ENCODE measurements at regions not wholly inside any gene's neighbourhood (a gene's known extent, or its start where the extent isn't known, plus 50 kb on each side); places are given as distances from the start of the nearest gene placed in this dataset.
A peak's percentile ranks its signal among the peaks of the same experiment; 100 is the strongest.

DNA sequence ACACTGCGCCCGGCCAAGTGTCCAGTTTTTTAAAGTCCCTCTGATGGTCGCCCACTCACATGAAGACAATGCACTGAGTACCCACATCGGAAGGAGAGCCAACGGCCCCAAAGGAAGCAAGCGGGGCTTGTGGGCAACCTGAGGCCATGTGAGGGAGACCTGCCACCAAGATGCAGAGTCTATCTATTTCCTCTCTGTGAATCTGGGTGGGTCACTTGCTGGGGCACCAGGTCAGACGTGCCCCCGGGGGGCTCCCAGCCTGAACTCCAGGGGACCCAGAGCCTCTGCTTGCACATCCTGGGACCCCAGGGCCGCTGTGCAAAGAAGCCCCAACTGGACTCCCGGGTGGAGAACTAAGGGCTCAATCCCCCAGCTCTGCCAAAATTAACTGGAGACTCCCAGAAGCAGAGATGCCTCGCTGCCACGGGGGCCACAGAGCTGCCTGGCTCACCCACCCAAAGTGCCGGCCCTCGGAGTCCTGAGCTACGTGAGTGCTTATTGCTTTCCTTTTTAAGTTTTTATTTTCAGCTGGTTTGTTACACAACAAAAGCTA, 106.4 kb downstream of the BRD1 start:
- H3K4me3 Mint-ChIP-seq = no peak overlapping the region
- H3K4me1 Mint-ChIP-seq = peaks cover 23% of the 10 kb centered on the region
- ATAC-seq (no peak), DNase-seq (no peak)
- no peak overlapping the region for H3K27ac Mint-ChIP-seq
- H3K9me3 Mint-ChIP-seq = no peaks in the 10 kb centered on the region
- peaks cover 6% of the 10 kb centered on the region for H3K27me3 Mint-ChIP-seq

- Mint-ChIP-seq H3K9me3 (no peaks in the 10 kb centered on the region), H3K27me3 (no peaks in the 10 kb centered on the region), H3K27ac (no peak overlapping the region), H3K4me1 (peaks cover 20% of the 10 kb centered on the region), H3K4me3 (no peak overlapping the region)
- DNase-seq (no peak), ATAC-seq (no peak)
These were observed 107.3 kb downstream of the BRD1 start for GRCh38 chr22:49720279-49720959.

DNA sequence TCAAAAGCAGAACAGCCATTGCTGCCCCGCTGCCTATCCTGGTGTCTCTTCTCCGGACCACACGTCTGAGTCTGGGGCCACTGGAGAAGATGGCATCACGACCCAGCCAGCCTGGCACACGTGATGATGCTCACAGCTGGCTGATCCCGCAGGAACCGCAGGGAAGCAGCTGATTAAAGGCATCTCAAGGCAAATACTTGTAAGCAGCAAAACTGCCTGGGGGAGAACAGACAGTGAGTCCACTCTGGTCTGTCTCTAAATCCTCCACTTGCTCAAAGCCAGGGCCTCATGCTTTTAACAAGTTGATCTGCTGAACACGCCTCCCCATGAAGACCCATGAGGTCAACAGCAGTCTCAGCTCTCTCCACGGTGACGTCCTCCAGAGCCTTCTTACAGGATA, 108.6 kb downstream of the BRD1 start:
- H3K27me3 Mint-ChIP-seq = no peaks in the 10 kb centered on the region
- DNase-seq = no peak
- no peak for ATAC-seq
- no peak overlapping the region for H3K27ac Mint-ChIP-seq
- H3K4me1 Mint-ChIP-seq = peaks cover 9% of the 10 kb centered on the region
- H3K9me3 Mint-ChIP-seq = no peaks in the 10 kb centered on the region
- H3K4me3 Mint-ChIP-seq = no peak overlapping the region

GRCh38 chr22:49718396-49718795, 109.3 kb downstream of the BRD1 start:
- H3K27me3 Mint-ChIP-seq = no peaks in the 10 kb centered on the region
- no peak overlapping the region for H3K4me3 Mint-ChIP-seq
- peaks cover 3% of the 10 kb centered on the region for H3K4me1 Mint-ChIP-seq
- DNase-seq (no peak), ATAC-seq (no peak)
- no peak overlapping the region for H3K27ac Mint-ChIP-seq
- H3K9me3 Mint-ChIP-seq = no peaks in the 10 kb centered on the region

GRCh38 chr22:49717322-49717919, 110.3 kb downstream of the BRD1 start:
- no peak for ATAC-seq
- DNase-seq = no peak
- H3K9me3 Mint-ChIP-seq = no peaks in the 10 kb centered on the region
- H3K4me1 Mint-ChIP-seq = no peaks in the 10 kb centered on the region
- no peak overlapping the region for H3K27ac Mint-ChIP-seq
- H3K4me3 Mint-ChIP-seq = no peak overlapping the region
- no peaks in the 10 kb centered on the region for H3K27me3 Mint-ChIP-seq

DNA sequence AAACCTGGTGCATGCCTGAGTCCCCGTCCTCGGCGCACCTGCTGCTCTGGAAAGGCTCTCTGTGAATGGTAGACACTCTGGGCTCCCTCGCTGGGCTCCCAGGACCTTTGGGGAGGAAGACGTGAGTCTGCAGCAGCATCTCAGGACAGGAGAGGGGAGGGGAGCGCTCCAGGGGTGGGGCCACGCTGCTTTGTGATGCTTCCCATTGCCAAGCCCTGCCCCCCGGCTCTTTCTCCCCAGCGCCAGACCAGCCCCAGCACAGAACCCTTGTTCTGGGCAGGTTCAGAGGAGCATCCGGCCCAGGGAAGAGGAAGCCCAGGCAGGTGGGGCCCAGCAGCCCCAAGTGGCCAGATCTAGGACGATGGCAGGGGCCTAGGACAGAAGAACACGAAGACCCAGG, 111.2 kb downstream of the BRD1 start:
- H3K27ac Mint-ChIP-seq = no peak overlapping the region
- H3K9me3 Mint-ChIP-seq = no peaks in the 10 kb centered on the region
- no peaks in the 10 kb centered on the region for H3K4me1 Mint-ChIP-seq
- peaks cover 5% of the 10 kb centered on the region for H3K27me3 Mint-ChIP-seq
- DNase-seq (no peak), ATAC-seq (no peak)
- H3K4me3 Mint-ChIP-seq = no peak overlapping the region

DNA sequence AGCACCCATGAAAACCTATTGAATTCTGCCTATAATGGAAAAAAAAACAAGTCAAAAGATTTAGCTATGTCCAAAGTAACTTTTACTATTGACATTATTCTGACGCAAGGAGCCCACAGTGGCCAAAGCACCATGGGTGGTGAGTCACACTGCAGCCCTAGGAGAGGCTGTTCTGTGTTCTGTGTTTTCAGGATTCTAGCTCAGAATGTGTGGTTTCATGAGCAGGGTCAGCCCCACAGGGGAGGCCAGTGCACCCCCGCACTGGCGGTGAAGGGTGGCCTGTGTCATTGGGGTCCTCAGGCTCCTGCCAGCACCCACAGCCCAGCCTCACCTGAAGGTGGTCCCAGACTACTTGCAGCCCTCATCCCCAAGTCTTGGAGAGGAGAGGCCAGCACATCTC, 112.2 kb downstream of the BRD1 start:
- no peaks in the 10 kb centered on the region for H3K4me1 Mint-ChIP-seq
- H3K27me3 Mint-ChIP-seq = peaks cover 15% of the 10 kb centered on the region
- ATAC-seq (no peak), DNase-seq (no peak)
- no peak overlapping the region for H3K27ac Mint-ChIP-seq
- peaks cover 0 to 7% of the 10 kb centered on the region in 2 donors for H3K9me3 Mint-ChIP-seq
- H3K4me3 Mint-ChIP-seq = no peak overlapping the region

- peaks cover 0 to 25% of the 10 kb centered on the region in 2 donors for H3K9me3 Mint-ChIP-seq
- ATAC-seq (no peak), DNase-seq (no peak)
- no peak overlapping the region for H3K4me3 Mint-ChIP-seq
- H3K27me3 Mint-ChIP-seq = peaks cover 30% of the 10 kb centered on the region
- no peak overlapping the region for H3K27ac Mint-ChIP-seq
- H3K4me1 Mint-ChIP-seq = no peaks in the 10 kb centered on the region
These were observed 114.7 kb downstream of the BRD1 start for GRCh38 chr22:49713003-49713402.

GRCh38 chr22:49712195-49712791, 115.4 kb downstream of the BRD1 start:
- no peak for DNase-seq
- Mint-ChIP-seq H3K4me3 (no peak overlapping the region), H3K9me3 (peaks cover 0 to 25% of the 10 kb centered on the region in 2 donors), H3K27me3 (peaks cover 30% of the 10 kb centered on the region), H3K27ac (no peak overlapping the region), H3K4me1 (no peaks in the 10 kb centered on the region)
- ATAC-seq = no peak

- H3K27ac Mint-ChIP-seq = no peak overlapping the region
- no peak for DNase-seq
- H3K27me3 Mint-ChIP-seq = peaks cover 35% of the 10 kb centered on the region
- H3K4me3 Mint-ChIP-seq = no peak overlapping the region
- H3K9me3 Mint-ChIP-seq = peaks cover 0 to 25% of the 10 kb centered on the region in 2 donors
- H3K4me1 Mint-ChIP-seq = peaks cover 3% of the 10 kb centered on the region
- ATAC-seq = no peak
These were observed 116.9 kb downstream of the BRD1 start for GRCh38 chr22:49710746-49711145.

DNA sequence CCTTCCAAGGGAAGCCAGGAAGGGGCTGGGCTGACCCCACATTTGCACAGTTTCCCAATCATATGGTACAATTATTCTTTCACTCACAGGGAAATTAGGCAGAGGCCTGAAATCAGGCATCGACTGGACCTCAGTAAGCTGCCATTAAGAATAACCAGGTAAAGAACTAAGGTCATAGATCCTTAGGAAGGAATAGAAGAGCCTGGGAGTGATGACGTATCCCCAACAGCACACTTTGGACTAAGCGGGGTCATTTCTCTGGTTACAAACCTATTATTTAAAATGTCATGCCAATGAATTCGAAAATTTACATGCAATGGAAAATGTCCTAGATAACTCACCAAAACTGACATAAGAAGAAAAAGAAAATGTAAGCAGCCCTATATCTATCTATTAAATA, 118.2 kb downstream of the BRD1 start:
- Mint-ChIP-seq H3K9me3 (peaks cover 0 to 25% of the 10 kb centered on the region in 2 donors), H3K4me1 (peaks cover 12% of the 10 kb centered on the region), H3K27ac (no peak overlapping the region), H3K27me3 (peaks cover 48% of the 10 kb centered on the region), H3K4me3 (no peak overlapping the region)
- ATAC-seq = no peak
- DNase-seq = no peak

- Mint-ChIP-seq H3K27ac (peak overlapping the region in 1 of 2 donors; percentile 73), H3K27me3 (peaks cover 51% of the 10 kb centered on the region), H3K4me1 (peaks cover 12% of the 10 kb centered on the region), H3K4me3 (peak overlapping the region in 1 of 2 donors; percentile 60), H3K9me3 (peaks cover 8 to 23% of the 10 kb centered on the region in 2 donors)
- no peak for DNase-seq
- no peak for ATAC-seq
These were observed 121.7 kb downstream of the BRD1 start for GRCh38 chr22:49705972-49706352.

DNA sequence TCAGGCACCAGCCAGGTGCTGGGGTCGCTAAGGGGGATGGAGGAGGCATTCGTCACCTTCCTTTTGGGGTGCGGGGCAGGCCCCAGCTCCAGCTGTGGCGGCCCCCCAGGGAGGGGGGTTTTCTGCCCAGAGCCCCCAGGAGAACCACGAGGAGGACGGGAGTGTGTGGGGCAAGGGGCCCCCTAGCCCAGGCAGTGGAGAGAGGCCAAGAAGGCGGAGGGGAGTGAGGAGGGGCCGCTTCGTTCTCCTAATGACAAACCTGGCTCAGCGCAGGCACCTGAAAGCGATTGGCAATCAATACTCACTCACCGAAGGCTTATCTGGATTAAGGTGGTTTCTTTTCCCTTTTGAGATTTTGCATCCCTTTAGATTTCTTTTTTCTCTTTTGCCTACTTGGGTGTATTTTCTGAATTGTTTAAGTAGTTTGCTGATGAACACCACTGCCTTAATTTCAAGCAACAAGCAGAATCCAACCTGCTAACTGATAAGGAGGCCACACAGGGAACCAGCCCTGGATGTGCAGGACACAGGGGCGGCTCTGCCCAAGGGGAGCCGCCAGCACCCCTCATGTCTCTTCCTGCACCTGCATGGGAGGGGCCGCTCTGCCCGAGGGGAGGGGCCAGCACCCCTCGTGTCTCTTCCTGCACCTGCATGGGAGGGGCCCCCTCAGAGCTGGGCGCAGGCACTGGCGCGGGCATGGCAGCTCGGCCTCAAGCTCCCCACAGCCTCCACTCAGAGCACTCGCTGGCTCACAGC, 122.3 kb downstream of the BRD1 start:
- ATAC-seq (peak; percentile 55), DNase-seq (no peak)
- H3K4me3 Mint-ChIP-seq = peak overlapping the region in 1 of 2 donors; percentile 60
- peaks cover 45% of the 10 kb centered on the region for H3K27me3 Mint-ChIP-seq
- peaks cover 12% of the 10 kb centered on the region for H3K4me1 Mint-ChIP-seq
- H3K9me3 Mint-ChIP-seq = peaks cover 8 to 18% of the 10 kb centered on the region in 2 donors
- H3K27ac Mint-ChIP-seq = peak overlapping the region in 1 of 2 donors; percentile 73

- H3K27me3 Mint-ChIP-seq = peaks cover 39% of the 10 kb centered on the region
- H3K27ac Mint-ChIP-seq = no peak overlapping the region
- peaks cover 12% of the 10 kb centered on the region for H3K4me1 Mint-ChIP-seq
- H3K9me3 Mint-ChIP-seq = peaks cover 8 to 10% of the 10 kb centered on the region in 2 donors
- DNase-seq (peak in 1 of 2 donors; percentile 1), ATAC-seq (no peak)
- H3K4me3 Mint-ChIP-seq = no peak overlapping the region
These were observed 123.1 kb downstream of the BRD1 start for GRCh38 chr22:49704345-49705215.

DNA sequence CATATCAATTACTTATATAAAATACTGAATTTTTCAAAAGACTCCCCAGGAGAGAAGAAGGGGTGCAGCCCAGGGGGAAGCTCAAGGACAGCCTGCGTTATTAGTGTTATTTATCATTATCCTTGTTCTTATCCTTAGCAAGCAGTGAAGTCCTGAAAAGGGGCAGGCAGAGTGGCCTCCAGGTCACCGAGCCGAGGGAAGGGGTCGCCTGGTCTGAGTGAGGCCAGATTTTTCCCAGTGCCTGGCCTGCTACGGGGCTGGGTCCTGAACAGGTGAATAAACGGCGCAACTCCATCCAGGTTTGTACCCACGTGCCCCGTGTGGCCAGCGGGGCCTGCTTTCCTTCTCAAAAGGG, 123.7 kb downstream of the BRD1 start:
- DNase-seq (no peak), ATAC-seq (no peak)
- H3K4me3 Mint-ChIP-seq = no peak overlapping the region
- H3K9me3 Mint-ChIP-seq = peaks cover 5 to 8% of the 10 kb centered on the region in 2 donors
- no peak overlapping the region for H3K27ac Mint-ChIP-seq
- H3K27me3 Mint-ChIP-seq = peaks cover 37% of the 10 kb centered on the region
- H3K4me1 Mint-ChIP-seq = peaks cover 12% of the 10 kb centered on the region

All from stimulated activated naive CD8-positive, alpha-beta T cell treated with anti-CD3 and anti-CD28 coated beads, Interleukin-15, amount 100 ng/mL, for 72 hours (primary cell).